Non-pigmented ciliary epithelial cell (primary cell): ENCODE measurements at regions not wholly inside any gene's neighbourhood (a gene's known extent, or its start where the extent isn't known, plus 50 kb on each side); places are given as distances from the start of the nearest gene placed in this dataset.
A peak's percentile ranks its signal among the peaks of the same experiment; 100 is the strongest.
"Not testable (repeated sequence)": the region's sequence is repeated elsewhere in the genome, so short reads cannot be mapped to it uniquely, and the experiment has no call there.

ENCODE experiments used
- DNase-seq: peaks from one replicate; pipeline ENCODE4 v3.0.0-alpha.2; 2010; ENCODE audit warnings: low read depth

DNA sequence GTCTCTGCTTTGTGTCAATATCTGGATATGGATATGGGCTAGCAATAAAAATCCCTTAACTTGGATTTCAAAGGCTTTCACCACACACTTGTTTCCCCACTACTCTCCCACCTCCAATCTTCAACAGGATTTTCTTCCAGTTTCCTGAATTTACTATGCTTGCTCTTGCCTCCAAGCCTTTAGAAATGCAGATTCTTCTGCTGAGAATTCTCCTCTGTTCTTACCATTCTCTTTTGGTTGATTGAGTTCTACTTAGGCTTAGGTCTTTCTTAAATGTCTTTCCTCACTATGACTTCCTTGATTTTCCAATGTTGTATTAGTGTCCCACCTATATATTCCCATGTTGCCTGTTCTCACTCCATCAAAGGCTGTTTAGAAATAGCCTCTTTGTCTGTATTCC is 1502.4 kb upstream of the TENM4 start:
- no peak for DNase-seq

DNA sequence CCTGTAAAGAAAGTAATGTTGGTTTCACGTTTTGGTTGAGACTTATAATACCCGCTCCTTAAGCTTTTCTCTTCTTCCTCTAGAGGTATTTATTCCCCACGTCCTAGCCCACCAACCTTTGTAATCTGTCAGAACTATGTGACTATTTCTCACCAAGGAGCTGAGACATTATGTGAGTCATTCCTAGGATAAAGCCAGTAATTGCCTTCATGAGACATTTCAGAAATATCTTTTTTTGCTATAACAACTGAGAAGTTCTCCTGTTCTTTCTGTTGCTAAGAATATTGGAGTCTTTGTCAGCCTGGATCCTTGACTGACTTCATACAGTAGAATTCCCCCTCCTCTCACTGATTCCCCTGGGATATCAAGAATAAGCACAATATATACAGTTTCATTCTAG is 1497.0 kb upstream of the TENM4 start:
- no peak for DNase-seq

DNA sequence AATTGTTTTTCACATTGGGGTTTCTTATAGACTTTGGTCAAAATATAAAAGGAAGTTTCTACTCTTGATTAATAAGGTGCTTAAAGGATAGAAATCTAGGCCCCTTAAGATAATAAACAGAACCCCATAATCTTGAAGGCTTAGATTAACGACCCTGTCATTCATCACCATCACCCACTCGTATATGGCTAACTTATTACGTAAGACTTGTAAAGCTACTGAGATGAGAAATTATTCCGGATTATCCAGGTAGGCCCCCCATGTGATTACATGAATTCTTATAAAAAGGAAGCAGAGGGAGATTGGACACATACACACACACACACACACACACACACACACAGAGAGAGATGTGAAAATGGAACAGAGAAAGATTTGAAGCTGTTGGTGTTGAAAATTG is 1489.2 kb upstream of the TENM4 start:
- no peak for DNase-seq

DNA sequence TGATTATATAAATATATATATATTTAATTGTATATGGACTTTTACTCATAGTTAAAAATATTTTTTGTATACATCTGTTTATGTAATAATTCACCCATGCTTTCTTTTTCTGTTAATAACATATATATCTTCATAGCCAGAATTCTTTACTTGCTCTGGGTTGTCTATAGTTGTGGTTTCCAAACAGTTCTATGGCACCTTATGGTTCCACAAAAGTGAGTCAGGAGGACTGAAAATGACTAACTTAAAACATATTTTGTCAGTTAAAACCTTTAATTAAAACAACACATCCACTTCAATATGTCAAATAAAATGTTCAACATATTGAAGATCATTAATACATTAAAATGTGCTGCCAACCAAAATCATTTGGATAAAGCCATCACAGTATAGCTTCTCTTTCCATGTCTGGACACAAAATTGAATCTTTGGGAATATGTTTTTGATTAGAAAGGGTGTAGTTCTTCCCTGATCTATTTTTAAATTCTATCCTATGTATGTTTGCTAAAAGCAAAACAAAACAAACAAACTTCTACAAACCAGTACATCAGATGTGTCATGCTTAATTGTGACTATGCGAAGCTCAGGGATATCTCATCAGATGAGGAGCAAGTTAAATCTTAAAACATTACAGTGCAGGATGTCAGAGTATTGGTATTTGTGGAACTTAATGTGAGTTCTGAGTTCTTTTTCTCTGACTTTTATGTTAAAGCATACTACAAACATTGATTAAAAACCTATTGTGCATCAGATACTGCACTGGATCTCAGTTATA is 1488.4 kb upstream of the TENM4 start:
- DNase-seq: no peak

DNA sequence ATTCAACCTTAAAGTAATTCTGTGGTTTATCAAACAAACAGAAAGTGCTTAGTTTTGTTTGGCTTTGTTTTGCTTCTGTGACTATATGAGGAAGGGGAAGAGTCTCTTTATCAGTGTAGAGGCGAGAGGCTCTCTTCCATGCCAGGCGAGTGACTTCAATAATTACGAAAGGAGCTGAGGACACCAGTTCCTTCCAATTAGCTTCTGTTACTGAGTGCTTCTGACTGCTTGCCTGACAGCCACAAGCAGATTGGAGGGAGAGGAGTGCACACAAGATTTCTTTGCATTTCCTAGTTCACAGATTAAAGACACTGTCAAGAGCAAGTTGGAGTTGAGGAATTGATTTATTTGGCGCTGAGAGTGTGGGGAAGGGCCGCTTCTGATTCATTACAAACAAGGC is 1484.5 kb upstream of the TENM4 start:
- DNase-seq: no peak

DNA sequence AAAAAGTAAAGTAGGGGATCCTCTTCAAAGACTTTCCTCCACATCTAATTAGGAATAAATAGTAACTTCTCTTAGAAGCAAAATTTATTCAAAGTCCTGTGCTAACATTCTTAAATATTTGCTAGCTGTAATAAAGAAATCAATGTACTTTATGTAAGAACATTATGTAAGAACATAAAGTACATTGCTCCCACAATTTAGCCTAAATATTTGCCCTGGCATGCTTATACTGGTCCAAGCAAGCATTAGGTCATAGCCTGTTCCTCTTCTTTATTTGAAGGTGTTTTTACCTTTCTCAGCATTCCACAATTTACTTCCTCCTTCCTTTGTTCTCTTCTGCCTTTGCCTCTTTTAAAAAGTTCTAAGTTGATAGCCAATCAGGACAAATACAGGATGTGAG is 1480.5 kb upstream of the TENM4 start:
- DNase-seq: not testable (repeated sequence)

DNA sequence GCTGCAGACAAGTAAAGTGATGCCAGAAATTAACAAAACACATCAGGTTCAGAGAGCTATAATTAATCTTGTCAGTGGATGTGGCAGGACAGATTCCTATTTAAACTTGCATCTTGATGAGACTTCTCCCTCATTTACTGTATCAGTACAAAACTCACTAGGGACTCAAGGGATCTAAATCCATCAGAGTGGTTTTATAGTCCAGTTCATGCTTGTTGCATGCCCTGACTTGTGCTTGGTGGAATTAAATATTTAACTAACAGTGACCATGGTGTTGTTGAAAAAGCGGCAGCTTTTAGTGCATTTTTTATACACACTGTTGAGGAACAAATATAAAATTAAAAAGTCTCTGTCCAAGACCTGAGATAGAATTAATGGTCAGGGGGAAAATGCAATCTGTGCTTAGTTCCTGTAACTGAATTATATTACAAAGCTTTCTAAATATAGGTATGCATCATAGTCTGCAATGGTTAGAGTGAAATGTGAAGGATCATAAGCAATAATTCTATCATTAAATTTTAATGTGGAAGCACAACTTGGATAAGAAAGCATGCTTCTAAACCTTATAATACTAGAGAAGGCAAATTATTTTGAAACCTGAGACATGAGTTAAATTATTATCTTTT is 1475.5 kb upstream of the TENM4 start:
- DNase-seq: no peak

DNA sequence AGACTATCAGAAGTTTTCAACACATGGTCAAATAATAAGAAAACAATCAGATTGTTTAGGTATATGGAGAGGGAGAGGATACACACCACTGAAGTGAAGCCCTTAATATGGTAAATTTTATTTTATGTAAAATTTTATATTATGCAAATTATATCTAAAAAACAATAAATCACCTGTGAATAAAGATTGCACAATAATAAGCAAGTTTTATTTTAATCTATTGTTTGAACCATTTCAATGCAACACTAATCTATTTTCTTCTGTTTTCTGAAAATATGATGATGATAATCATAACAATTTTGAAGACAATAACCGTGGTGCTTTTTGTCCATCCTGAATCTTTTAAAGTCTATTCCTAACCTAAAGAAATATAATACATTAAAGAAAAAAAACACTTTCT is 1473.5 kb upstream of the TENM4 start:
- no peak for DNase-seq

DNA sequence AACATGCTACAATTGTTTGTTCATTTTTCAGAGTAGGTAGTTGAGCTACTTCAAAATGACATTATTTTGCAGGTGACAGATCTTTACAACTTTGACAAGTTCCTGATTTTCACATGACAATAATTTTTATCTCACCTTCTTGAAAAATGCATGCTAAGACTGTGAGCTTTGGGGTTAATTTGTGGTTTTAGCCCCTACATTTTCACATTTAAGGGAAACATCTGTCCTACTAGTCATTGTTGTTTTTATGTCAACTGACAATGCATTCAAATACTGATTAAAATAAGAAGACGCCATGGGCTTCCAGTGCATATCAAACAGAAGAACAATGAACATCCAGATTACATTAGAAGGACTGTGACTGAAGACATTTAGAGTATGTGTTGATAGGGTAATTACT is 1470.8 kb upstream of the TENM4 start:
- DNase-seq: no peak

DNA sequence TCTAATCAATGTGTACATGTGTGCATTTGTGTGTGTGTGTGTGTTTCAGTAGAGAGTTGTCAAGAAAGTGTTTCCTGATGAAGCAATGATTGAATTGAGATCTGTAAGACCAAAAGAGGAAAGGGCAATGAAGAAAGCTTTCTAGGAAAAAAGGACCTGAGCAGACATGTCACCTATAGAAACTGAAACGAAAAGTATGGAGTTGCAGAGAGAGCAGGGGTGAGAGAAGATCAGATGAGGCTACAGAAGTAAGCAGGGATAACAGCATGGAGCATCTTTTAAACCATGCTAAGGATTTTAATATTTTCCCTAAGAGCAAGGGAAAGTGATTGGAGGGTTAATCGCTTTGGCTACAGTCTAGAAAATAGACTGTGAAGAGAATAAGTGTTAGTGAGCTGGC is 1459.4 kb upstream of the TENM4 start:
- no peak for DNase-seq

DNA sequence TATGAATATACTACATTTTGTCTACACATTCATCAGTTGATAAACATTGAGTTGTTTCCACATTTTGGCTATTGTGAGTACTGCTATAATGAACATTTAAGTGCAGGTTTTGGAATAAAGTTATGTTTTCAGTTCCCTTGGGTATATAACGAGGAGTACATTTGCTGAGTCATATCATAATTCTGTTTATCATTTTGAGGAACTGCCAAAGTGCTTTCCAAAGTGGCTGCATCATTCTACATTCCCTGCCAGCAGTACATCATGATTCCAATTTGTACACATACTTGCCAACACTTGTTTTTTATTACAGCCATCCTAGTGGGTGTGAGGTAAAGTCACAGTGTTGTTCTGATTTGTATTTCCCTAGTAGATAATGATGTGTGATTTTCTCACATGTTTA is 1458.6 kb upstream of the TENM4 start:
- DNase-seq: peak; percentile 2

DNA sequence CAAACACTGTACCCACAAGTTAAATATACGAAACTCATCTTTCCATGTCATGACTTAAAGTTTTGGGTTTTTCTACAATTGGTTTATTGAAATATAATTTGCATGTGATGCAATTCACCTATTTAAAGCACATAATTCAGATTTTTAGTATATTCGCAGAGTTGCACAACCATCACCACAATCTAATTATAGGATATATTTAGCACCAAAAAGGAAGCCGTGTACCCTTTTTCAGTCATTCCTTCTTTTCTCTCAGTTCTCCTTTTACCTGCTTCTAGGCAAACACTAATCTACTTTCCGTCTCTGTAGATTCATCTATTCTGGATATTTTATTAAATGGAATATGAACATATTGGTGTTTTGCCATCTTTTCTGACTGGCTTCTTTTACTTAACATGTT is 1458.1 kb upstream of the TENM4 start:
- DNase-seq: no peak

DNA sequence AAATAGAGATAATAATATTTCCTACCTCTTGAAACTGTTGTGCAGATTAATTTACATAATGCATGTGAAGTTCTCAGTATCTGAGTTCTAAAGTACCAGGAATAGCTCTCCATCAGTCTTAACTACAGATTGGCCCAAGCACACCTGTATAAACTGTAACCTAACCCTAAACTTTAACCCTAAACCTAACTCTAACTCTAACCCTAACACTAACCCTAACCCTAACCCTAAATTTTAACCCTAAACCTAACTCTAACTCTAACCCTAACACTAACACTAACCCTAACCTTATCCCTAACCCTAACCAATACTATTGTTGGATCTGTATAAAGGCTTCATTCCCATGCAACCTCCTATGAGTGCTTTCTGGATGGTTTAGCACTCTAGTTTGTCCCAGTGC is 1445.9 kb upstream of the TENM4 start:
- DNase-seq: no peak

DNA sequence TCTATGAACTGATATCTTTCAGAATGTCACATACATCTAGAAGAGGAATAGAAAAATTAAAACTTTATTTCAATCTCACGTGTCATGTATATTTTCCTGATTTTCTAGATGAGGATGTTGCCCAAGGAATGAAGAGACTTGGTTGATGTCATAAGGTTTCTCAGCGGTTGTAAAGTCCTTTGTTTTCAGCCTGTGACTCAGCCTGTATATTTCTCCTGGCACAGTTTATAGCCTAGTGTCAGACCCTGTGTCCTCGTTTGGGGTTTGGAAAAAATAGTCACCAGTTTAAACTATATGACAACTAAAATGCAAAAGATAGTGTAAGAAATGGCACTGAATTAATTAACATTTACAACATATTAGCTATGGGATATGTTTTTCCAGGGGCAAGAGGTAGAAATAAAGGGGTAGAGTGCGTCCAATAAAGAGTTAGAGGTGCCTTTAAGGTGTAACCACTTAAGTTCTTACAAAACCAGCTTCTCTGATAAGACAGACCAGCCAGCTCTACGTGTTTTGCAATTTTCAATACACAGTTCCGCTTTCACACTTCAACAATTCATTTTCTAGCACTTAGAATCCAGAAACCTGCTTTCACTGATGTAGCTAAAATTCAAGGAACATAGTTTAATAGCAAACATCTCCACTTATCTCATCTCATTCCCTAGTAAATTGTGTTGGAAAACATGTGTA is 1432.6 kb upstream of the TENM4 start:
- no peak for DNase-seq

DNA sequence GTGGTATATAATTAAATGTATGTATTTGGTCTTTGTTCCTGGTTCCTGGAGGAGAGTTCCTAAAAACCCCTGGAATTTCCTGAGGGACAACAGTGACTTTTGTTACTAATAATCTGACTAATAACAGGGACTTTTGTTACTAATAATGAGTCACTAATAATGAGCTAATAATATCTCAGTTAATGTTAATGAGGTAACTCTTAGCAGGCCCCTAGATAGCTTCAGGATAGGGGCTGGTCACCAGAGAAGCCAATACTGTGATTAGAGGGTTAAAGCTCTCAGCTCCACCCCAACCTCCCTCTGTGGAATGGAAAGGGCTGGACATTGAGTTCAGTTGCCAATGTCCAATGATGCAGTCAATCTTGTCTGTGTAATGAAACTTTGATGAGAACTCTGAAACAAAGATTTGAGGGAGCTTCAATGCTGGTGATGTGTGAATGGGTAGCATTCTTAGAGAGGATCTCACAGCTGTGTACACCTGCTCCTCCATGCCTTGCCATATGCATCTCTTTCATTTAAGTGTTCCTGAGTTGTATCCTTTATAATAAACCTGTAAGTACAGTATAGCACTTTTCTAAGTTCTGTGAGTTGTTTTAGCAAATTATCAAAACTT is 1431.4 kb upstream of the TENM4 start:
- DNase-seq: no peak

DNA sequence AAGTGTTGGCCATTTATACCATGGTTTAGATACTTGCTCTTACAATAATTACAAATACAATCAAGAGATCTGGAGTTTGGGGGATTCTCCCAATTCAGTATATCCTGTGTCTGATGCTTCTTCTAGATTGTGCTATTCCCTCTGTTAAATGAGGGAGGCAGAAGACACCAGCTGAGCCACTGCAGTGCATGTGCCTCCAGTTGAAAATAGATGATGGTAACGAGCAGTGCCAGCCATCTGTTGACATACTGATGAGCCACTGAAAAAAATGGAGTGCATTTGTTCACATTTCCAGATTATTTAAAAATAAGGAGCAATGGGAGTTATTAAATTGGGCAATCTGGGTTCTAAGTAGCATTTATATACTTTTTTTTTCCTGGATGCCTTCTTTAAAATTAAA is 1428.0 kb upstream of the TENM4 start:
- DNase-seq: no peak

DNA sequence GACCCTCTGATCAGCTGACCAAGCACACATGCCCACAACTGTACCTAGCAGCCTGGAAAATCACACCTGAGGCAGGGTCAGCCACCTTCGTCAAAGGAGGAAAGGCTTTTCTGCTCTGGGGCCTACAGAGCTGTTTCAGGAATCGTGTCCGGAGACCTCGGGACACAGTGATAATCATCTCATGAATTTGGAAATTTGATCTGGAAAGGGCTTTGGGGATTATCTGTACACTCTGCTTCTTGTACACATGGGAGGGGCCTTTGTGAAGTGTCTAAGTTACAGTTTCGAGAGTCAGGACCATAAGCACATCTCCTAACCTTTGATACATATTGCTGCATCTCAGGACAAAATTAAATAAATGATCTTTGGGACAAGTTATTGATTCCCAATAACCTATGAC is 1421.2 kb upstream of the TENM4 start:
- DNase-seq: no peak

DNA sequence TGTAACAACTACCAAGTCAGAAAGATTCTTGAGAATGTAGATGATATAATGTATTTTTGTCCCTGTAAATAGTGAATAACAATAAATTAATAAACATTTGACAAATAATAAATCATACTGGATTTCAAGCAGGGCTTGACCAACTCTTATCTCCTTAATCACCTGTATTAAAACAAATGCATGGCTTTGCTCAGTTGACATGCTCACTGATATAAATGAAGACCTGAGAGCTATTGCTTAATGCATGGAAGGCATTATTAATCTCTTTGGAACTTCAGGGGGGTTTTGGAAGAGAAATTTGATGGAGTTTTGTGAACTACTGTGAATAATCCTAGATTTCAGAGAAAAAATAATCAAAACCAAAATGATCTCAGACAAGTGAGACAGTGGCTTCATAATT is 1420.4 kb upstream of the TENM4 start:
- DNase-seq: no peak

DNA sequence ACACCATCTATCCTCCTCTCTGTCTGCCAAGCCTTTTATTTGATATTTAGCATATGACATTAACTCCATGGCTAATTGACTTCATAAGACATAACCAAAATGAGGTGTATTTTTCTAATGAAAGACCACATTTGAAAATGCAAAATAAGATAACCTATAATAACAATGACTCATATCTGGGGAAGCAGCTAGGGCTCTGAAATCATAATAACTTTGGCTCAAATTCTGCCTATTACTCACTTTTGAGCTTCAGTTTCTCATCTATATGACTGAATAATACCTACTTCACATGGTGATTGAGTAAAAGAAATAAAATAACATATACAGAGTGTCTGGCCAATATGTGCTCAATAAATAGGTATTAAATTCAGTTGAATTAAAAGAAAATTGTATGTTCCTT is 1419.8 kb upstream of the TENM4 start:
- DNase-seq: no peak

DNA sequence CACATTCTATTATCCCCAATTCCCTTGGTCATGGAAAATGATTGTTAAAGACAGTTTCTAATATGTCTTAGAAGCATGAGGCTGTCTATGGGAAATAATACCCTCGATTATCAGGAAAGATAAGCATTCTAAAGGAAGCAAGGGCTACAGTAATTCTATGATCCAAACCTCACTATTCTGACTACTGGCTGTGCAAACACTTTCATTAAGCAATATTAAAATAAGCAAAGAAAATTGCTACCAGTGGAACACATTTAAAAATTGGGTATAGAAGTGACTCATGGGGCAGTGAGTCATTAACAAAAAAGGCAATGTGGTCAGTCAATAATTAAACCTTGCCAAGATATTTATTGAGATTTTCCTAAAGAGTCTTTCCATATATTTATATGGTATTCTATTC is 1415.2 kb upstream of the TENM4 start:
- DNase-seq: no peak

DNA sequence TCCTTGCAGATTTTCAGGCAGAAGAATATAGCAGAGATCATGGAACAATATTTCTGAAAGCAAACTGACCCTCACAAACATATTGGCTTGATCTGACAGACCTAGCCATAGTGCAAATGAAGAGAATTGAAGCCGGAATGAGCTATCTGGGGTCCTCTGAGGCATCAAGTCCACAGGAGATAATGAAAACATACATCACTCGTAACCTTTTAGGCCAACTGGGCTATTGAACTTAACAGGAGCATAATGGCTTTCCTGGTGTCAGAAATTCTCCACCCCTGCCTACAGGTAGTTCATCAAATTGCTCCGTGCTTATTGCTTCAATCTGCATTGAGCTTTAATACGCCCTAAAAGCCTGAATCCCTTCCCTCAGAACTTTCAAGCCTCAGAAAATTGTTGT is 1414.6 kb upstream of the TENM4 start:
- no peak for DNase-seq

DNA sequence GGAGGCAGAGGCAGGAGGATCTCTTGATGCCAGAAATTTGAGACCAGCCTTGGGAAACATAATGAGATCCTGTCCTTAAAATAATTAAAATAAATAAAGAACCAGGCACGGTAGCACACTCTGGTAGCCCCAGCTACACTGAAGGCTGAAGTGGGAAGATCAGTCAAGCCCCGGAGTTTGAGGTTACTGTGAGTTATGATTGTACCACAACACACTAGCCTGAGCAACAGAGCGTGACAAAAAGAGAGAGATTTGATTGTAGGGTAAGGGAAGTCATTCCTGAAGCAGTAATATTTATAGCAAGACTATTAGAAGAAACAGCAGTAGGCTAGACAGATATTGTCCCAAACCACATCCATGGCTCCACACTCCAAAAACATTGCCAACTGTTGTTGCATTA is 1408.4 kb upstream of the TENM4 start:
- no peak for DNase-seq

DNA sequence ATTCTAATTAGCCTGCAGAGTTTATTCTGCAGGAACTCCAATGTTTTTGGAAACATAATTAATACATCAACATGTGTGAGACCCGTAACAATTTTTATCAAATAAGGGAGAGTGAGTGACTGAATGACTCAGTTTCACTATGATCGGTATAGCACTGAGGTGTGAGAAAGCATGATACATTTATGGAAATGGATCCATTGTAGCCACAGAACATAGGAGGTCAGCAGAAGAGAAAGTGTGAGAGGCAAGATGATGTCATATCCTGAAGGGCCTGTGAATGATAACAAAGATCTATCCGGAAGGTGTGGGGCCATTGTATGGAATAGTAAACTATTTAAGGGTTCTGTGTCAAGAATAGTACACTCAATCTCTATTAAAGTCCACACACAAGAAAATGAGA is 1406.1 kb upstream of the TENM4 start:
- no peak for DNase-seq
